BLaER1 treated with 17β-estradiol and CSF1 and Interleukin-3, amounts not matched to agents 10 nM and 100 nM (cell line): ENCODE measurements at regions not wholly inside any gene's neighbourhood (a gene's known extent, or its start where the extent isn't known, plus 50 kb on each side); places are given as distances from the start of the nearest gene placed in this dataset.
A peak's percentile ranks its signal among the peaks of the same experiment; 100 is the strongest.

Experiments used
- H3K27ac ChIP-seq, 11 experiments: shearing (Covaris generic); formaldehyde crosslinking; 2 replicates each; pipeline ENCODE4 v1.8.1; 2022
- H3K27me3 ChIP-seq, 11 experiments: shearing (Covaris generic); formaldehyde crosslinking; 2 replicates each; pipeline ENCODE4 v1.8.1; 2022
- H3K36me3 ChIP-seq, 11 experiments: shearing (Covaris generic); formaldehyde crosslinking; 2 replicates each; pipeline ENCODE4 v1.8.1; 2022
- H3K4me1 ChIP-seq, 10 experiments: shearing (Covaris generic); formaldehyde crosslinking; 2 replicates each; pipeline ENCODE4 v1.8.1; 2022
- H3K4me2 ChIP-seq, 11 experiments: shearing (Covaris generic); formaldehyde crosslinking; 2 replicates each; pipeline ENCODE4 v1.8.1; 2022
- H3K4me3 ChIP-seq, 10 experiments: shearing (Covaris generic); formaldehyde crosslinking; 2 replicates each; pipeline ENCODE4 v1.8.1; 2022
- H3K9ac ChIP-seq, 11 experiments: shearing (Covaris generic); formaldehyde crosslinking; 2 replicates each; pipeline ENCODE4 v1.8.1; 2022
- H3K9me3 ChIP-seq, 11 experiments: shearing (Covaris generic); formaldehyde crosslinking; replicated peaks in 1 of 11; 2 replicates each; pipeline ENCODE4 v1.8.1; 2022
- H4K20me1 ChIP-seq, 11 experiments: shearing (Covaris generic); formaldehyde crosslinking; 2 replicates each; pipeline ENCODE4 v1.8.1; 2022
- Cebpa-rat ChIP-seq, 11 experiments: shearing (Covaris generic); IDR thresholded peaks; 2 replicates each; pipeline ENCODE4 v1.8.1; 2022

DNA sequence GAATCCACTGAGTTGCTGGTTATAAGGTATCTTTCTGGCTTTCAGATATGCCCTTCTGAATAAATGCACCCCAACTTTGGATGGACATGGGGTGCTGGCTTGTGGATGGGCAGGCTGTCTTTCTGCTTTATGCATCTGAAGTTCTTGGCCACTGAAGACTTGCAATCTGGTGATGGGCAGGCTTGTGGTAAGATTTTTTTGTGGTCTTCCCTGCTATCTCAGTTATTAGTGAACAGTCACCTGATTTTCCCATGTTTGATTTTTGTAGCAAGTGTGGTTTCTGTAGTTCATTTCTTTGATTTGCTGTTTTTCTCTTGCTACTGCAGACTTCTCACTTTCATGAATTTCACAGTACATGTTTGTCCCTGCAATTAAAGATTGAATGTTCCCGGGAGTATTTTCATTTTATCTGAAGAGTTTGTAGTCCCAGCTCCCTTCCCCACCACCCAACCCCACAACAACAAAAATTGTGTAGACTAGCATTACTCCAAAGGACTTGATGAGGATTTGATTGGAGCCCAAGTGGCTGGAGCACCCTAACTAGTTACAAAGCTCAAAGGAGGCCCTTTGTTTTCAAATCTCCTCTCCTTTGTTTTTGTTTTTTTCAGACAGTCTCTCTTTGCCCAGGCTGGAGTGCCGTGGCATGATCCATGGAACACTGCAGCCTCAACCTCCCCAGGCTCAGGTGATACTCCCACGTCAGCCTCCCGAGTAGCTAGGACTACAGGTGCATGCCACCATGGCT is 63.6 kb upstream of the MGAT5 start:
- Histone ChIP-seq H3K4me1 (peaks cover 0 to 26% (median 10%) of the 10 kb centered on the region in 10 experiments; a peak in 9 of 20 replicates), H3K36me3 (peaks cover 41 to 91% (median 63%) of the 10 kb centered on the region in 11 experiments), H3K9ac (no peak overlapping the region), H3K27me3 (no peaks in the 10 kb centered on the region), H3K4me3 (no peak overlapping the region), H3K27ac (no peak overlapping the region), H4K20me1 (peaks cover 4 to 98% (median 39%) of the 10 kb centered on the region in 11 experiments; a peak in 14 of 22 replicates), H3K4me2 (peak overlapping the region in 1 of 11 experiments; percentile 30; a peak in 1 of 22 replicates), H3K9me3 (peaks cover 10 to 60% (median 32%) of the 10 kb centered on the region in 11 experiments)
- no peak for TF ChIP-seq Cebpa-rat (IDR thresholded peaks at IDR 0.05)

DNA sequence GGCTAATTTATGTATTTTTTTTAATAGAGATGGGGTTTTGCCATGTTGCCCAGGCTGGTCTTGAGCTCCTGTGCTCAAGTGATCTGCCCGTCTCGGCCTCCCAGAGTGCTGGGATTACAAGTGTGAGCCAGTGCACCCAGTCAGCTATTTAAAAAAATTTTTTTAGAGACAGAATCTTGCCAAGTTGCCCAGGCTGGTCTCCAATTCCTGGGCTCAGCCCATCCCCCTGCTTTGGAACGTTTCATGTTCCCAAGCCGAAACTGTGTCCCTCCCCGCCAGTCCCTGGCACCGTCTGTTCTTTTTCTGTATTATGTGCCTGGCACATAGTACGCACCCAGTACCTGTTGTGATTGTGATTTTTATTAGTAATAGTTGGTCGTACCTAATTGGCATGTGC is 63.1 kb upstream of the MGAT5 start:
- Histone ChIP-seq H3K27me3 (no peaks in the 10 kb centered on the region), H4K20me1 (peaks cover 4 to 98% (median 38%) of the 10 kb centered on the region in 11 experiments; a peak in 14 of 22 replicates), H3K4me2 (no peak overlapping the region), H3K4me3 (no peak overlapping the region), H3K9ac (no peak overlapping the region), H3K4me1 (peaks cover 0 to 26% (median 12%) of the 10 kb centered on the region in 10 experiments; a peak in 10 of 20 replicates), H3K36me3 (peaks cover 36 to 91% (median 58%) of the 10 kb centered on the region in 11 experiments), H3K9me3 (peaks cover 10 to 59% (median 32%) of the 10 kb centered on the region in 11 experiments), H3K27ac (no peak overlapping the region)
- TF ChIP-seq Cebpa-rat (IDR thresholded peaks at IDR 0.05): no peak

DNA sequence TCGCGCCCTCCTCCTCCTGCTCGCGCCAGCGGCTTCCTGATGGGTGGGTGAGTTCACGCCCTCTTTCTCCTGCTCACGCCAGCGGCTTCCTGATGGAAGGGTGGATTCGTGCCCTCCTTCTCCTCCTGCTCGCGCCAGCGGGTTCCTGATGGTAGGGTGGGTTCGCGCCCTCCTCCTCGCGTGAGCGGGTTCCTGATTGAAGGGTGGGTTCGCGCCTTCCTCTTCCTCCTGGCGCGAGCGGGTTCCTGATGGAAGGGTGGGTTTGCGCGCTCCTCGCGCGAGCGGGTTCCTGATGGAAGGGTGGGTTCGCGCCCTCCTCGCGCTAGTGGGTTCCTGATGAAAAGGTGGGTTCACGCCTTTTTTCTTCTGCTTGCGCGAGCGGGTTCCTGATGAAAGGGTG is 62.0 kb upstream of the MGAT5 start:
- no peak overlapping the region for H3K27ac ChIP-seq
- H3K9ac ChIP-seq: no peak overlapping the region
- peaks cover 0 to 98% (median 29%) of the 10 kb centered on the region in 11 experiments; a peak in 12 of 22 replicates for H4K20me1 ChIP-seq
- H3K27me3 ChIP-seq: no peaks in the 10 kb centered on the region
- peak overlapping the region in 1 of 10 experiments; percentile 11; a peak in 1 of 20 replicates for H3K4me3 ChIP-seq
- H3K36me3 ChIP-seq: peaks cover 26 to 81% (median 48%) of the 10 kb centered on the region in 11 experiments
- TF ChIP-seq Cebpa-rat (IDR thresholded peaks at IDR 0.05): no peak
- no peak overlapping the region for H3K4me2 ChIP-seq
- H3K4me1 ChIP-seq: peaks cover 0 to 36% (median 15%) of the 10 kb centered on the region in 10 experiments; a peak in 13 of 20 replicates
- peaks cover 10 to 48% (median 32%) of the 10 kb centered on the region in 11 experiments for H3K9me3 ChIP-seq

DNA sequence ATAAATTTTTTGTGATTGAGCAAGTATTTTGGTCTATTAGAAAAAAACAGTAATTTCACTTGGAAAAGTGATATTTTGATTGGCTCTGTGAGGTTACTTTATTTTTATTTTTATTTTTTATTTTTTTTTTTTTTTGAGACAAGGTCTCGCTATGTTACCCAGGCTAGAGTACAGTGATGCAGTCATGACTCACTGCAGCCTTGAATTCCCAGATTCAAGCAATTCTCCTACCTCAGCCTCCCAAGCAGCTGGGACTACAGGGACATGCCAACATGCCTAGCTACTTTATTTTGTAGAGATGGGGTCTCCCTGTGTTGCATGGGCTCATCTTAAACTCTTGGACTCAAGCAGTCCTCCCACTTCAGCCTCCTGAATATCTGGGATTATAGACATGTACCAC is 60.9 kb upstream of the MGAT5 start:
- Histone ChIP-seq H4K20me1 (peaks cover 3 to 98% (median 31%) of the 10 kb centered on the region in 11 experiments; a peak in 16 of 22 replicates), H3K9me3 (peaks cover 10 to 43% (median 31%) of the 10 kb centered on the region in 11 experiments), H3K4me1 (peaks cover 10 to 47% (median 26%) of the 10 kb centered on the region in 10 experiments), H3K36me3 (peaks cover 24 to 69% (median 39%) of the 10 kb centered on the region in 11 experiments), H3K9ac (no peak overlapping the region), H3K4me3 (no peak overlapping the region), H3K27ac (no peak overlapping the region), H3K27me3 (no peaks in the 10 kb centered on the region), H3K4me2 (peak overlapping the region in 2 of 11 experiments; percentile 3 to 19; a peak in 1 of 22 replicates)
- no peak for TF ChIP-seq Cebpa-rat (IDR thresholded peaks at IDR 0.05)

DNA sequence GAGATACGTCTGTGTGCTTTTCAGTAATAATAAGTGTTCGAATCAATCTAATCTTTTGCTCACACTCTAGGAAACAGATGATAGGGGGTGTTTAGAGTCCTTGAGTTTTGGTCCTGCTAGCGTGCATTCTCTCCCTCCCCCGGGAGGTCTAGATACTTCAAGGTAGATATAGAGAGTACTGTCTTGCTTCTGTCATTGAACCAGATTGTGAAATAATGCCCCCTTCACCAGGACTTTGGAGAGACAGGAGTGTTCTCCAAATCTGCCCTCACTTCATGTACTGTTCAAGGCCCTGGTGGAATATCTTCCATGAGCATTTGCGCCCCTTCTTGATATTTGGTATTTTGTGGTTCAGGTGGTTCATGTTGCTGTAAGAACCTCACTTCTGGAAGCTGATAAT is 59.4 kb upstream of the MGAT5 start:
- Histone ChIP-seq H3K4me3 (no peak overlapping the region), H3K36me3 (peaks cover 21 to 54% (median 33%) of the 10 kb centered on the region in 11 experiments), H3K4me1 (peaks cover 18 to 56% (median 33%) of the 10 kb centered on the region in 10 experiments), H3K27me3 (no peaks in the 10 kb centered on the region), H3K4me2 (peak overlapping the region in 1 of 11 experiments; percentile 8; a peak in 1 of 22 replicates), H3K9ac (no peak overlapping the region), H3K9me3 (peaks cover 10 to 27% (median 26%) of the 10 kb centered on the region in 11 experiments), H4K20me1 (peaks cover 8 to 98% (median 42%) of the 10 kb centered on the region in 11 experiments; a peak in 16 of 22 replicates), H3K27ac (no peak overlapping the region)
- no peak for TF ChIP-seq Cebpa-rat (IDR thresholded peaks at IDR 0.05)

DNA sequence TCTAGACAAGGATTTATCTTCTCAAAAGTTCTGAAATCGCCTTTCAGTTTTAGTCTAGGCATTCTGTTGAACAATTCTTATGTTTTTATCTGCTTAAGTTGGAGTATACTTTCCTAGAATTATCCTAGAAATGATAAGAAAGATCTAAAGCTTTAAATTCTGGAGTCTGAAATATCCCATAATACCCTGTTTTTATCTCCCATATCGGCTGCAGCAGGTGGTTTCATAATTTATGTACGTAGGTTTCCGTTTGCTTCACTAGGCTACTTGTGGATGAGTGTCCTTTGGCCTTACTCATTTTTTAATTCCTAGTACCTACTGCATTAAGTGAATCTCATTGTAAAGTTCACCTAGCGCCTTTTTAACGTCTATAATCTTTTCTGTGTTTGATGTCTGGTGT is 58.5 kb upstream of the MGAT5 start:
- Histone ChIP-seq H3K9me3 (peaks cover 10 to 19% (median 18%) of the 10 kb centered on the region in 11 experiments), H3K4me1 (peaks cover 22 to 62% (median 38%) of the 10 kb centered on the region in 10 experiments), H3K4me2 (no peak overlapping the region; a peak in 1 of 22 replicates), H4K20me1 (peaks cover 8 to 95% (median 46%) of the 10 kb centered on the region in 11 experiments; a peak in 16 of 22 replicates), H3K9ac (no peak overlapping the region), H3K27ac (no peak overlapping the region), H3K4me3 (no peak overlapping the region), H3K27me3 (no peaks in the 10 kb centered on the region), H3K36me3 (peaks cover 16 to 46% (median 25%) of the 10 kb centered on the region in 11 experiments)
- TF ChIP-seq Cebpa-rat (IDR thresholded peaks at IDR 0.05): no peak

DNA sequence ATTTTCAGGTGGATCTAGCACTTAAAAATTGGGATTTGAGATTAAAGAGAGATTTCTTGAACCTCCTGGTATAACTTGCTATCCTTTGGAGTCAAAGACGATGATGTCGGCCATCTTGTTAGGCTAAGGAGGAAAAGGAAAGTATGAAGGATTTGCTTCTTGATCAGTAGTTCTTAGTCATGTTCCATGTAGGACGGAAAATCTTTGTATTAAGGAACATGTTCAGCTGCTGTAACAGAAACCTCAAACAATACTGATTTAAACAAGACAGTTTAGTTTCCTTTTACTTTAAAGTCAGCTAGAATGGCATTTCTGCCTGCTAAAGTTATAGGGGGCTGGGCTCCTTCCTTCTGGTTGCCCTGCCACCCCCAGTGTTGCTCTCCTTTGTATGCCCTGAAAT is 56.4 kb upstream of the MGAT5 start:
- Histone ChIP-seq H3K4me2 (peak overlapping the region; percentile 16 to 73 (median 33); a peak in 21 of 22 replicates), H4K20me1 (peaks cover 8 to 96% (median 62%) of the 10 kb centered on the region in 11 experiments; a peak in 19 of 22 replicates), H3K4me1 (peaks cover 18 to 83% (median 56%) of the 10 kb centered on the region in 10 experiments), H3K9me3 (no peaks in the 10 kb centered on the region), H3K36me3 (peaks cover 0 to 32% (median 5%) of the 10 kb centered on the region in 11 experiments; a peak in 8 of 22 replicates), H3K27ac (peak overlapping the region in 6 of 11 experiments; percentile 1 to 37 (median 10); a peak in 5 of 22 replicates), H3K4me3 (no peak overlapping the region), H3K27me3 (no peaks in the 10 kb centered on the region), H3K9ac (no peak overlapping the region)
- no peak for TF ChIP-seq Cebpa-rat (IDR thresholded peaks at IDR 0.05)

DNA sequence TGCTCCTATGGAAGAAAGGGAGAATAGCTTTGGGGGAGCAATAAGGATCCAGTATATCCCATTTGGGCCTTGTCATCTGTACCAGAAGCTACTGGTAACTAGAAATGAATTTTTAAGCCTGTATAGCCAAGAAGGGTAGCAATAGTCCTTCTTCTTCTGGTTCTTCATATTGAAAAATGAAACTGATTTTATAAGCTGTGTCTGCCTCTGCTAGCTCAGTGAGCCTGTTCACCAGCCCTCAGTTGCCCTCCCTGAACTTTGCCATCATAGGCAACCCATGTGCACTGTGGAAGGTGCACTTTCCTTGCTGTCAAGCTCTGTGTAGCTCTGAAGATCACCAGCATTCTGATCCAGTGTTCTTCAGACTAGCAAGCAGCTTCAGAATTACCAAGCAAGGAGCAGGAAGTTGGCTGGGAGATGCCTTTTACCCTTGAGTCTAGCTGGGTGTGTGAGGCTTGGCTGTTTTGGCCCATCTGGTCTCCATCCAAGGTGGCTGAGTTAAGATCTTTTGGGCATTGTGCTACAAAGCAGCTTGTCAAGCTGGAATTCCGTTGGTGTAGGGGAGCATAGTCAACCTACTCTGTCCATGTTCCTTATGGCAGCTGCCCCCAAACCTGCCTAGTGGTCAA is 55.8 kb upstream of the MGAT5 start:
- TF ChIP-seq Cebpa-rat (IDR thresholded peaks at IDR 0.05): no peak
- no peaks in the 10 kb centered on the region; a peak in 1 of 22 replicates for H3K9me3 ChIP-seq
- H3K4me3 ChIP-seq: no peak overlapping the region
- peaks cover 8 to 99% (median 66%) of the 10 kb centered on the region in 11 experiments; a peak in 19 of 22 replicates for H4K20me1 ChIP-seq
- H3K27ac ChIP-seq: peak overlapping the region in 5 of 11 experiments; percentile 1 to 37 (median 15); a peak in 5 of 22 replicates
- H3K9ac ChIP-seq: no peak overlapping the region
- peak overlapping the region; percentile 16 to 73 (median 33); a peak in 20 of 22 replicates for H3K4me2 ChIP-seq
- peaks cover 0 to 31% (median 5%) of the 10 kb centered on the region in 11 experiments; a peak in 8 of 22 replicates for H3K36me3 ChIP-seq
- peaks cover 18 to 87% (median 61%) of the 10 kb centered on the region in 10 experiments for H3K4me1 ChIP-seq
- H3K27me3 ChIP-seq: no peaks in the 10 kb centered on the region
